H1 (cell line): ENCODE measurements at regions not wholly inside any gene's neighbourhood (a gene's known extent, or its start where the extent isn't known, plus 50 kb on each side); places are given as distances from the start of the nearest gene placed in this dataset.

ENCODE experiments used
- CTCF ChIA-PET: fragments of 300-600 bp; sonication (Branson Sonifier 250); formaldehyde crosslinking; loops from one replicate; lab custom pipeline; 2021; ENCODE audit not compliant: partially characterized antibody; lab: Charles Lee
- POLR2A ChIA-PET: fragments of 300-600 bp; sonication (Branson Sonifier 250); formaldehyde crosslinking; loops from one replicate; lab custom pipeline; 2021; ENCODE audit warnings: inconsistent platforms; ENCODE audit not compliant: partially characterized antibody; lab: Charles Lee
- DNase-seq, 2 experiments: peaks; one replicate each; pipeline versions ENCODE4 v3.0.0 to v3.0.0-alpha.2; 2010 to 2022; ENCODE audit warnings: low spot score in 2 of 2, low read depth in 1 of 2, mixed read lengths in 1 of 2
- FAIRE-seq: peaks from 2 replicates; lab custom pipeline; 2011; peaks lifted over from hg19 to GRCh38; lab: Jason Lieb, UNC
- H2AFZ ChIP-seq: 2 replicates; pipeline ENCODE4 v1.8.1; 2012; ENCODE audit warnings: low read length, inconsistent platforms
- H2AK5ac ChIP-seq: 2 replicates; pipeline ENCODE4 v1.6.1; 2013; ENCODE audit warnings: low read depth, low read length
- H2BK120ac ChIP-seq: replicated peaks from 2 replicates; pipeline ENCODE3; 2013; ENCODE audit warnings: low read depth, low read length, inconsistent platforms
- H2BK12ac ChIP-seq: 2 replicates; pipeline ENCODE4 v1.6.1; 2013; ENCODE audit warnings: low read depth, low read length
- H2BK15ac ChIP-seq: 2 replicates; pipeline ENCODE4 v1.6.1; 2013; ENCODE audit warnings: low read length
- H2BK20ac ChIP-seq: 2 replicates; pipeline ENCODE4 v1.6.1; 2013; ENCODE audit warnings: low read length
- H2BK5ac ChIP-seq: 2 replicates; pipeline ENCODE4 v1.6.1; 2013; ENCODE audit warnings: low read depth, low read length
- H3K14ac ChIP-seq: 2 replicates; pipeline ENCODE4 v1.6.1; 2013; ENCODE audit warnings: inconsistent platforms; ENCODE audit not compliant: insufficient read length
- H3K18ac ChIP-seq: 2 replicates; pipeline ENCODE4 v1.6.1; 2013; ENCODE audit warnings: low read length; ENCODE audit errors: extremely low read depth
- H3K23ac ChIP-seq: 2 replicates; pipeline ENCODE4 v1.6.1; 2013; ENCODE audit warnings: inconsistent platforms; ENCODE audit not compliant: insufficient read length
- H3K23me2 ChIP-seq: 2 replicates; pipeline ENCODE4 v1.6.1; 2013; ENCODE audit warnings: low read depth, low read length
- H3K27ac ChIP-seq: 2 replicates; pipeline ENCODE4 v1.6.1; 2011; ENCODE audit warnings: low read depth, low read length, inconsistent platforms
- H3K27me3 ChIP-seq, 4 experiments: replicated peaks in 1 of 4; 1 replicate in 1 of 4; 2 replicates in 3 of 4; pipeline versions ENCODE4 v1.6.1 to v1.8.1; 2011 to 2013; ENCODE audit warnings: low read length in 3 of 4, mild to moderate bottlenecking in 3 of 4, inconsistent platforms in 2 of 4, mixed read lengths in 2 of 4, moderate library complexity in 1 of 4; ENCODE audit not compliant: control insufficient read depth in 3 of 4, insufficient read depth in 3 of 4; ENCODE audit errors: extremely low read depth in 1 of 4
- H3K36me3 ChIP-seq, 4 experiments: 2 replicates each; pipeline versions ENCODE4 v1.6.1 to v1.8.1; 2011 to 2013; ENCODE audit warnings: mild to moderate bottlenecking in 4 of 4, low read length in 3 of 4, moderate library complexity in 2 of 4, control low read depth in 1 of 4, inconsistent platforms in 1 of 4; ENCODE audit not compliant: insufficient read depth in 4 of 4, control insufficient read depth in 2 of 4
- H3K4ac ChIP-seq: replicated peaks from 2 replicates; pipeline ENCODE3; 2013; ENCODE audit warnings: low read length, low read depth, mixed read lengths, inconsistent platforms; ENCODE audit not compliant: insufficient read length
- H3K4me1 ChIP-seq, 4 experiments: replicated peaks in 1 of 4; 1 replicate in 1 of 4; 2 replicates in 3 of 4; pipeline versions ENCODE4 v1.6.1 to v1.8.1; 2011 to 2013; ENCODE audit warnings: low read length in 3 of 4, inconsistent platforms in 2 of 4, mixed read lengths in 1 of 4; ENCODE audit not compliant: insufficient read depth in 4 of 4, control insufficient read depth in 3 of 4
- H3K4me2 ChIP-seq, 2 experiments: 2 replicates each; pipeline versions ENCODE4 v1.6.1 to v1.8.1; 2011 to 2013; ENCODE audit warnings: low read depth in 2 of 2, low read length in 2 of 2, control low read depth in 1 of 2, inconsistent platforms in 1 of 2, mild to moderate bottlenecking in 1 of 2; ENCODE audit not compliant: insufficient read depth in 1 of 2
- H3K4me3 ChIP-seq, 4 experiments: fragments of 200-600, 300-600 bp in 1 of 4; sonication (generic), shearing (Covaris generic), sonication (Bioruptor Twin) in 1 of 4; 2 replicates each; pipeline versions ENCODE4 v1.5.1 to v1.8.1; 2011 to 2016; ENCODE audit warnings: low read length in 4 of 4, low read depth in 3 of 4, control low read depth in 2 of 4, inconsistent platforms in 2 of 4, mild to moderate bottlenecking in 2 of 4, mixed read lengths in 1 of 4, moderate library complexity in 1 of 4; ENCODE audit not compliant: insufficient read depth in 2 of 4; ENCODE audit errors: extremely low read depth in 1 of 4
- H3K56ac ChIP-seq: replicated peaks from 2 replicates; pipeline ENCODE3; 2013; ENCODE audit warnings: low read depth, mild to moderate bottlenecking, mixed read lengths, low read length, inconsistent platforms; ENCODE audit not compliant: insufficient read length
- H3K79me1 ChIP-seq: 2 replicates; pipeline ENCODE4 v1.6.1; 2013; ENCODE audit warnings: low read depth, low read length, control low read depth
- H3K79me2 ChIP-seq, 2 experiments: 2 replicates each; pipeline versions ENCODE4 v1.6.1 to v1.8.1; 2012 to 2013; ENCODE audit warnings: low read length in 2 of 2, mild to moderate bottlenecking in 2 of 2, inconsistent platforms in 1 of 2; ENCODE audit not compliant: insufficient read depth in 2 of 2, control insufficient read depth in 1 of 2
- H3K9ac ChIP-seq, 4 experiments: replicated peaks in 1 of 4; 1 replicate in 1 of 4; 2 replicates in 3 of 4; pipeline versions ENCODE4 v1.6.1 to v1.8.1; 2011 to 2013; ENCODE audit warnings: low read depth in 3 of 4, low read length in 3 of 4, control low read depth in 2 of 4, mild to moderate bottlenecking in 2 of 4, moderate library complexity in 2 of 4, inconsistent platforms in 1 of 4; ENCODE audit errors: extremely low read depth in 1 of 4
- H3K9me3 ChIP-seq, 2 experiments: 2 replicates each; pipeline versions ENCODE4 v1.6.1 to v1.8.1; 2012 to 2013; ENCODE audit warnings: mild to moderate bottlenecking in 2 of 2, moderate library complexity in 2 of 2, control low read depth in 1 of 2, inconsistent platforms in 1 of 2, low read depth in 1 of 2, low read length in 1 of 2, mixed read lengths in 1 of 2; ENCODE audit not compliant: insufficient read depth in 2 of 2
- H4K20me1 ChIP-seq, 2 experiments: replicated peaks in 1 of 2; 2 replicates each; pipeline versions ENCODE3 to v1.8.1; 2011 to 2013; ENCODE audit warnings: inconsistent platforms in 2 of 2, low read length in 2 of 2, mild to moderate bottlenecking in 1 of 2; ENCODE audit not compliant: insufficient read depth in 2 of 2, control insufficient read depth in 1 of 2
- H4K5ac ChIP-seq: 2 replicates; pipeline ENCODE4 v1.6.1; 2013; ENCODE audit warnings: low read length, low read depth, mixed read lengths, inconsistent platforms; ENCODE audit not compliant: insufficient read length
- H4K8ac ChIP-seq: 2 replicates; pipeline ENCODE4 v1.8.0; 2013; ENCODE audit warnings: mild to moderate bottlenecking, moderate library complexity, low read length, inconsistent platforms; ENCODE audit not compliant: insufficient read depth; ENCODE audit errors: extremely low read depth
- H4K91ac ChIP-seq: replicated peaks from 2 replicates; pipeline ENCODE3; 2013; ENCODE audit warnings: low read length, mixed read lengths, inconsistent platforms; ENCODE audit not compliant: insufficient read length
- BRCA1 ChIP-seq: IDR thresholded peaks from 2 replicates; pipeline ENCODE4 v1.6.1; 2012; ENCODE audit warnings: low read depth, low read length, improper control_type of control experiment
- CHD1 ChIP-seq: IDR thresholded peaks from 2 replicates; pipeline ENCODE4 v1.6.1; 2012; ENCODE audit warnings: low read depth, low read length, improper control_type of control experiment
- CREB1 ChIP-seq: IDR thresholded peaks from 2 replicates; pipeline ENCODE4 v1.6.1; 2012; ENCODE audit warnings: inconsistent platforms
- CTCF ChIP-seq, 3 experiments: IDR thresholded peaks; 1 replicate in 2 of 3; 2 replicates in 1 of 3; pipeline versions ENCODE4 v1.5.1 to v1.6.1; 2011; ENCODE audit warnings: low read length in 3 of 3, mild to moderate bottlenecking in 3 of 3, inconsistent platforms in 2 of 3, low read depth in 1 of 3, moderate library complexity in 1 of 3; ENCODE audit not compliant: insufficient read depth in 1 of 3; ENCODE audit errors: control extremely low read depth in 1 of 3
- HDAC2 ChIP-seq, 2 experiments: fragments of 300-600 bp in 1 of 2; sonication (generic) in 1 of 2; IDR thresholded peaks; 2 replicates each; pipeline ENCODE4 v1.6.1; 2011 to 2012; ENCODE audit warnings: low read depth in 2 of 2, low read length in 2 of 2, mild to moderate bottlenecking in 2 of 2, moderate library complexity in 2 of 2, borderline replicate concordance in 1 of 2, inconsistent platforms in 1 of 2
- MAX ChIP-seq: IDR thresholded peaks from 2 replicates; pipeline ENCODE4 v1.6.1; 2012; ENCODE audit warnings: inconsistent platforms
- NRF1 ChIP-seq: IDR thresholded peaks from 2 replicates; pipeline ENCODE4 v1.6.1; 2011; ENCODE audit warnings: mild to moderate bottlenecking, low read depth, low read length, improper control_type of control experiment
- RAD21 ChIP-seq, 2 experiments: IDR thresholded peaks in 1 of 2; conservative IDR thresholded peaks in 1 of 2; 2 replicates each; pipeline ENCODE4 v1.6.1; 2011; ENCODE audit warnings: low read depth in 2 of 2, low read length in 2 of 2, improper control_type of control experiment in 1 of 2, inconsistent platforms in 1 of 2, mild to moderate bottlenecking in 1 of 2, moderate library complexity in 1 of 2
- RBBP5 ChIP-seq: IDR thresholded peaks from 2 replicates; pipeline ENCODE4 v1.7.1; 2012; ENCODE audit warnings: low read depth, mild to moderate bottlenecking, inconsistent platforms, low read length, moderate library complexity, borderline replicate concordance
- RXRA ChIP-seq: IDR thresholded peaks from 2 replicates; pipeline ENCODE4 v1.6.1; 2011; ENCODE audit warnings: low read depth, mild to moderate bottlenecking, low read length, moderate library complexity; ENCODE audit not compliant: insufficient read depth
- TAF1 ChIP-seq: IDR thresholded peaks from 2 replicates; pipeline ENCODE4 v1.6.1; 2011; ENCODE audit warnings: mild to moderate bottlenecking, low read depth, low read length
- WGBS, 2 experiments: shearing (Covaris generic) in 1 of 2; methylation state at CpG; one replicate each; pipeline versions ENCODE4 v1.1.6 to v1.1.7; 2013 to 2015; ENCODE audit warnings: low lambda C conversion rate in 2 of 2, mixed read lengths in 2 of 2, inconsistent platforms in 1 of 2, low coverage in 1 of 2, missing lambda C conversion rate in 1 of 2; ENCODE audit not compliant: insufficient replicate concordance in 2 of 2, insufficient coverage in 1 of 2, insufficient read length in 1 of 2; ENCODE audit errors: extremely low coverage in 1 of 2, missing lambda C conversion rate in 1 of 2; 5-methylcytosine and 5-hydroxymethylcytosine counted together

GRCh38 chr1:69400128-69400527 lies 167.6 kb upstream of the LRRC7 start:
- no peak overlapping the region for H2BK12ac ChIP-seq
- POLR2A ChIA-PET = no interaction called here
- TF ChIP-seq CHD1 (no peak), RBBP5 (no peak), BRCA1 (no peak), CTCF (IDR thresholded peaks at IDR 0.05; ENCODE audit: control extremely low read depth in 1 of 3, insufficient read depth in 1 of 3, low read depth in 1 of 3, low read length in 3 of 3) (no peak), MAX (no peak), RXRA (no peak), HDAC2 (IDR thresholded peaks at IDR 0.05; ENCODE audit: borderline replicate concordance in 1 of 2, low read depth in 2 of 2, low read length in 2 of 2) (no peak), TAF1 (no peak), NRF1 (no peak), RAD21 (IDR thresholded peaks at IDR 0.05 in 1 of 2, conservative IDR thresholded peaks at IDR 0.05 in 1 of 2; ENCODE audit: low read depth in 2 of 2, low read length in 2 of 2) (no peak), CREB1 (no peak)
- H3K9ac ChIP-seq = no peak overlapping the region
- no peaks in the 10 kb centered on the region for H4K20me1 ChIP-seq
- no peak overlapping the region for H3K56ac ChIP-seq
- H2BK120ac ChIP-seq = no peak overlapping the region
- no peak overlapping the region for H3K14ac ChIP-seq
- H3K23me2 ChIP-seq = no peaks in the 10 kb centered on the region
- no peak overlapping the region for H3K23ac ChIP-seq
- H3K79me2 ChIP-seq = no peaks in the 10 kb centered on the region
- no peak for FAIRE-seq
- CTCF ChIA-PET = no interaction called here
- H3K36me3 ChIP-seq = no peaks in the 10 kb centered on the region
- H3K4ac ChIP-seq = no peak overlapping the region
- H3K4me2 ChIP-seq = no peak overlapping the region
- H3K4me3 ChIP-seq = no peak overlapping the region
- H4K5ac ChIP-seq = no peak overlapping the region
- H3K27ac ChIP-seq = no peak overlapping the region
- no peak overlapping the region for H2AK5ac ChIP-seq
- H2BK20ac ChIP-seq = no peak overlapping the region
- H3K79me1 ChIP-seq = no peaks in the 10 kb centered on the region
- H3K9me3 ChIP-seq = peaks cover 2 to 3% of the 10 kb centered on the region in 2 experiments; a peak in 2 of 4 replicates
- no peak overlapping the region for H4K8ac ChIP-seq
- no peak overlapping the region for H3K18ac ChIP-seq
- H2BK15ac ChIP-seq = no peak overlapping the region
- H2AFZ ChIP-seq = no peak overlapping the region
- no peak overlapping the region for H4K91ac ChIP-seq
- no peak overlapping the region for H2BK5ac ChIP-seq
- H3K4me1 ChIP-seq = peaks cover 0 to 4% (median 1%) of the 10 kb centered on the region in 4 experiments; a peak in 2 of 7 replicates
- 94% methylated on average over 1 of the region's 1 CpG; no CpG with 5 or more reads in 1 of the 2 experiments for WGBS, 2 experiments
- no peaks in the 10 kb centered on the region for H3K27me3 ChIP-seq
- DNase-seq = no peak
